SK-N-SH treated with all-trans-retinoic acid at 6 μM for 48 hours (cell line): ENCODE measurements at regions not wholly inside any gene's neighbourhood (a gene's known extent, or its start where the extent isn't known, plus 50 kb on each side); places are given as distances from the start of the nearest gene placed in this dataset.

Experiments used
- ARNTL ChIP-seq: fragments of 450-650 bp; formaldehyde crosslinking; IDR thresholded peaks from 2 replicates; pipeline ENCODE4 v1.5.0; 2020; ENCODE audit warnings: low read depth, mild to moderate bottlenecking, moderate library complexity, borderline replicate concordance
- BACH2 ChIP-seq: fragments of 250-450 bp; sonication (Bioruptor Pico); IDR thresholded peaks from 2 replicates; pipeline ENCODE4 v1.9.0; 2021; ENCODE audit warnings: mild to moderate bottlenecking, borderline replicate concordance
- RARB ChIP-seq: fragments of 250-450 bp; sonication (Bioruptor Pico); IDR thresholded peaks from 2 replicates; pipeline ENCODE4 v1.8.0; 2021; ENCODE audit warnings: mild to moderate bottlenecking, moderate library complexity
- SNAI2 ChIP-seq: fragments of 250-450 bp; sonication (Bioruptor Pico); IDR thresholded peaks from 2 replicates; pipeline ENCODE4 v1.5.0; 2020; ENCODE audit warnings: mild to moderate bottlenecking, moderate library complexity
- TCF4 ChIP-seq: fragments of 250-450 bp; sonication (Bioruptor Pico); IDR thresholded peaks from 2 replicates; pipeline ENCODE4 v1.8.0; 2021; ENCODE audit warnings: mild to moderate bottlenecking, moderate library complexity, borderline replicate concordance
- TOX ChIP-seq: fragments of 250-450 bp; sonication (Bioruptor Pico); IDR thresholded peaks from 2 replicates; pipeline ENCODE4 v1.8.0; 2021; ENCODE audit warnings: mild to moderate bottlenecking, moderate library complexity, borderline replicate concordance
- TSHZ2 ChIP-seq: fragments of 250-450 bp; sonication (Bioruptor Pico); IDR thresholded peaks from 2 replicates; pipeline ENCODE4 v1.5.0; 2020; ENCODE audit warnings: mild to moderate bottlenecking, moderate library complexity
- ZC3H10 ChIP-seq: fragments of 250-450 bp; sonication (Bioruptor Pico); IDR thresholded peaks from 2 replicates; pipeline ENCODE4 v1.5.1; 2021; ENCODE audit warnings: mild to moderate bottlenecking, moderate library complexity
- ZFP3 ChIP-seq: fragments of 250-450 bp; sonication (Bioruptor Pico); IDR thresholded peaks from 2 replicates; pipeline ENCODE4 v1.5.0; 2020; ENCODE audit warnings: mild to moderate bottlenecking, moderate library complexity
- ZFP30 ChIP-seq: fragments of 450-650 bp; formaldehyde crosslinking; IDR thresholded peaks from 2 replicates; pipeline ENCODE4 v1.5.0; 2022; ENCODE audit warnings: mild to moderate bottlenecking, moderate library complexity
- ZNF70 ChIP-seq: fragments of 450-650 bp; formaldehyde crosslinking; IDR thresholded peaks from 2 replicates; pipeline ENCODE4 v1.5.0; 2020; ENCODE audit warnings: mild to moderate bottlenecking, moderate library complexity
- TF ChIP-seq, protein P1 (sequence below): fragments of 250-450 bp; sonication (Bioruptor Pico); IDR thresholded peaks from 2 replicates; pipeline ENCODE4 v1.8.0; 2020; ENCODE audit warnings: mild to moderate bottlenecking, moderate library complexity, borderline replicate concordance

DNA sequence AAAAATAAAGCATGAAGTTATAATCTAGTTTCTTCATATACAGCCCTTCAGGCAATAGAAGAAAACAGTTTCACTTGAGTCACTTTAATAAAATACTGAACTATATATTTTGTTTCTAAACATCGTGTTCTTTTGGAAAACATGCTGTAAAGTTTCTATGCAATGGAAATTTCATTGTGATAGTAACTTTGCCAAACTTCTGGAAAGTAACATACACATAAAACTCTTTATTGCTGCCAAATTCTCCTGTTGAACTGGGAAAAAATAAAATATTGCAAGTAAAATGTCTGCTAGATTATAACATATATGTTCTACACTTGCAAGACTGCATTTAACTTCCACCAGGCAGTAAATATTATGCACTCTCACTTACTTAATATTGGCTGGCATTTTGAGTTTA, 635.4 kb downstream of the SPRY1 start:
- TF ChIP-seq, protein P1, sequence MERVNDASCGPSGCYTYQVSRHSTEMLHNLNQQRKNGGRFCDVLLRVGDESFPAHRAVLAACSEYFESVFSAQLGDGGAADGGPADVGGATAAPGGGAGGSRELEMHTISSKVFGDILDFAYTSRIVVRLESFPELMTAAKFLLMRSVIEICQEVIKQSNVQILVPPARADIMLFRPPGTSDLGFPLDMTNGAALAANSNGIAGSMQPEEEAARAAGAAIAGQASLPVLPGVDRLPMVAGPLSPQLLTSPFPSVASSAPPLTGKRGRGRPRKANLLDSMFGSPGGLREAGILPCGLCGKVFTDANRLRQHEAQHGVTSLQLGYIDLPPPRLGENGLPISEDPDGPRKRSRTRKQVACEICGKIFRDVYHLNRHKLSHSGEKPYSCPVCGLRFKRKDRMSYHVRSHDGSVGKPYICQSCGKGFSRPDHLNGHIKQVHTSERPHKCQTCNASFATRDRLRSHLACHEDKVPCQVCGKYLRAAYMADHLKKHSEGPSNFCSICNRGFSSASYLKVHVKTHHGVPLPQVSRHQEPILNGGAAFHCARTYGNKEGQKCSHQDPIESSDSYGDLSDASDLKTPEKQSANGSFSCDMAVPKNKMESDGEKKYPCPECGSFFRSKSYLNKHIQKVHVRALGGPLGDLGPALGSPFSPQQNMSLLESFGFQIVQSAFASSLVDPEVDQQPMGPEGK: no peak
- TF ChIP-seq SNAI2 (no peak), ZFP3 (no peak), TOX (CRISPR knock-in tag) (no peak), ZFP30 (CRISPR knock-in tag) (no peak), ZC3H10 (CRISPR knock-in tag) (no peak), RARB (CRISPR knock-in tag) (no peak), BACH2 (CRISPR knock-in tag) (no peak), ZNF70 (no peak), ARNTL (no peak), TSHZ2 (CRISPR knock-in tag) (no peak), TCF4 (CRISPR knock-in tag) (no peak)
